Naive thymus-derived CD8-positive, alpha-beta T cell (primary cell): ENCODE measurements at regions not wholly inside any gene's neighbourhood (a gene's known extent, or its start where the extent isn't known, plus 50 kb on each side); places are given as distances from the start of the nearest gene placed in this dataset.
A peak's percentile ranks its signal among the peaks of the same experiment; 100 is the strongest.
"Not testable (repeated sequence)": the region's sequence is repeated elsewhere in the genome, so short reads cannot be mapped to it uniquely, and the experiment has no call there.

ENCODE experiments used
- ATAC-seq, 2 donors: fragments of 150-1000 bp; cut with Tn5 transposase in 1 of 2; sonication (Bioruptor Pico), chemical (Tn5 transposase) in 1 of 2; 1 replicate in 1 of 2; 2 replicates in 1 of 2; pipeline ENCODE4 v1.10.0; 2021; ENCODE audit warnings: mild to moderate bottlenecking in 2 of 2, moderate library complexity in 2 of 2
- POLR2A ChIA-PET: fragments of 350-600 bp; sonication (Branson Sonifier 250); formaldehyde crosslinking; loops from one replicate; lab custom pipeline; 2021; ENCODE audit warnings: antibody characterized with exemption; lab: Charles Lee
- DNase-seq, 10 donors: peaks; one replicate each; pipeline versions ENCODE4 v3.0.0 to v3.0.0-alpha.2; 2020 to 2022
- H3K27ac Mint-ChIP-seq, 10 donors: one replicate each; pipeline ENCODE4 v1.8.0; 2020 to 2022; ENCODE audit warnings: mild to moderate bottlenecking in 10 of 10, mixed read lengths in 10 of 10, moderate library complexity in 4 of 10, inconsistent platforms in 1 of 10
- H3K27me3 Mint-ChIP-seq, 5 donors: one replicate each; pipeline ENCODE4 v1.8.0; 2021 to 2022; ENCODE audit warnings: mixed read lengths in 5 of 5
- H3K36me3 Mint-ChIP-seq, 3 donors: one replicate each; pipeline ENCODE4 v1.8.0; 2020 to 2022; ENCODE audit warnings: mixed read lengths in 3 of 3, mild to moderate bottlenecking in 2 of 3, inconsistent platforms in 1 of 3
- H3K4me1 Mint-ChIP-seq, 4 donors: one replicate each; pipeline ENCODE4 v1.8.0; 2021 to 2022; ENCODE audit warnings: mixed read lengths in 4 of 4
- H3K4me3 Mint-ChIP-seq, 10 donors: one replicate each; pipeline ENCODE4 v1.8.0; 2020 to 2022; ENCODE audit warnings: mild to moderate bottlenecking in 10 of 10, mixed read lengths in 10 of 10, moderate library complexity in 6 of 10, inconsistent platforms in 1 of 10
- H3K9me3 Mint-ChIP-seq, 9 donors: one replicate each; pipeline ENCODE4 v1.8.0; 2020 to 2022; ENCODE audit warnings: mixed read lengths in 9 of 9, mild to moderate bottlenecking in 3 of 9, inconsistent platforms in 1 of 9, moderate library complexity in 1 of 9

- H3K4me3 Mint-ChIP-seq, H3K27ac Mint-ChIP-seq, H3K4me1 Mint-ChIP-seq, H3K36me3 Mint-ChIP-seq, H3K27me3 Mint-ChIP-seq, POLR2A ChIA-PET, ATAC-seq, H3K9me3 Mint-ChIP-seq, DNase-seq: not testable (repeated sequence)
These were observed 161.9 kb upstream of the RPS6KA2 start for GRCh38 chr6:166788846-166789529.

- POLR2A ChIA-PET = no interaction called here
- H3K36me3 Mint-ChIP-seq = peaks cover 0 to 2% (median 0%) of the 10 kb centered on the region in 3 donors
- peaks cover 0 to 3% (median 0%) of the 10 kb centered on the region in 9 donors for H3K9me3 Mint-ChIP-seq
- H3K27me3 Mint-ChIP-seq = peaks cover 0 to 6% (median 0%) of the 10 kb centered on the region in 5 donors
- ATAC-seq (peak; percentile 51 to 61), DNase-seq (peak in 6 of 10 donors; percentile 17 to 69 (median 40))
- H3K4me3 Mint-ChIP-seq = no peak overlapping the region
- H3K4me1 Mint-ChIP-seq = no peaks in the 10 kb centered on the region
- H3K27ac Mint-ChIP-seq = no peak overlapping the region
These were observed 159.7 kb upstream of the RPS6KA2 start for GRCh38 chr6:166786704-166787293.

- DNase-seq = no peak
- H3K9me3 Mint-ChIP-seq = peaks cover 0 to 3% (median 0%) of the 10 kb centered on the region in 9 donors
- no peak for ATAC-seq
- H3K4me3 Mint-ChIP-seq = no peak overlapping the region
- POLR2A ChIA-PET = no interaction called here
- H3K36me3 Mint-ChIP-seq = peaks cover 0 to 2% (median 0%) of the 10 kb centered on the region in 3 donors
- H3K27ac Mint-ChIP-seq = no peak overlapping the region
- no peaks in the 10 kb centered on the region for H3K4me1 Mint-ChIP-seq
- peaks cover 0 to 3% (median 0%) of the 10 kb centered on the region in 5 donors for H3K27me3 Mint-ChIP-seq
These were observed 158.1 kb upstream of the RPS6KA2 start for GRCh38 chr6:166785131-166785530.

GRCh38 chr6:166784691-166785090 is 157.6 kb upstream of the RPS6KA2 start:
- DNase-seq (no peak), ATAC-seq (no peak)
- H3K4me1 Mint-ChIP-seq = no peaks in the 10 kb centered on the region

GRCh38 chr6:166782520-166782919 is 155.5 kb upstream of the RPS6KA2 start:
- ATAC-seq (no peak), DNase-seq (no peak)
- POLR2A ChIA-PET = no interaction called here
- no peaks in the 10 kb centered on the region for H3K36me3 Mint-ChIP-seq
- no peak overlapping the region for H3K27ac Mint-ChIP-seq
- H3K27me3 Mint-ChIP-seq = peaks cover 0 to under 1% (median 0%) of the 10 kb centered on the region in 5 donors
- H3K4me1 Mint-ChIP-seq = no peaks in the 10 kb centered on the region
- H3K9me3 Mint-ChIP-seq = no peaks in the 10 kb centered on the region
- no peak overlapping the region for H3K4me3 Mint-ChIP-seq

More at GRCh38 chr6:166784691-166785090, 157.6 kb upstream of the RPS6KA2 start:
- Mint-ChIP-seq H3K36me3 (peaks cover 0 to 2% (median 0%) of the 10 kb centered on the region in 3 donors), H3K9me3 (peaks cover 0 to 3% (median 0%) of the 10 kb centered on the region in 9 donors), H3K27ac (no peak overlapping the region), H3K27me3 (peaks cover 0 to 3% (median 0%) of the 10 kb centered on the region in 5 donors), H3K4me3 (no peak overlapping the region)
- POLR2A ChIA-PET = no interaction called here

GRCh38 chr6:166781331-166781730 is 154.3 kb upstream of the RPS6KA2 start:
- H3K4me3 Mint-ChIP-seq = no peak overlapping the region
- H3K4me1 Mint-ChIP-seq = no peaks in the 10 kb centered on the region
- H3K36me3 Mint-ChIP-seq = no peaks in the 10 kb centered on the region
- POLR2A ChIA-PET = no interaction called here
- DNase-seq = no peak
- no peaks in the 10 kb centered on the region for H3K9me3 Mint-ChIP-seq
- no peak overlapping the region for H3K27ac Mint-ChIP-seq
- no peak for ATAC-seq
- peaks cover 0 to 4% (median 0%) of the 10 kb centered on the region in 5 donors for H3K27me3 Mint-ChIP-seq

- DNase-seq = no peak
- Mint-ChIP-seq H3K27me3 (peaks cover 0 to 14% (median 4%) of the 10 kb centered on the region in 5 donors), H3K4me1 (peaks cover 0 to 5% (median 2%) of the 10 kb centered on the region in 4 donors), H3K9me3 (no peaks in the 10 kb centered on the region), H3K4me3 (no peak overlapping the region), H3K36me3 (no peaks in the 10 kb centered on the region), H3K27ac (no peak overlapping the region)
- no peak for ATAC-seq
- POLR2A ChIA-PET = no interaction called here
These were observed 153.1 kb upstream of the RPS6KA2 start for GRCh38 chr6:166779963-166780683.

GRCh38 chr6:166779381-166779780 is 152.3 kb upstream of the RPS6KA2 start:
- H3K4me1 Mint-ChIP-seq = peaks cover 0 to 5% (median 2%) of the 10 kb centered on the region in 4 donors
- ATAC-seq (no peak), DNase-seq (no peak)
- peaks cover 0 to 17% (median 4%) of the 10 kb centered on the region in 5 donors for H3K27me3 Mint-ChIP-seq
- POLR2A ChIA-PET = no interaction called here
- H3K27ac Mint-ChIP-seq = peak overlapping the region in 1 of 10 donors; percentile 40
- H3K4me3 Mint-ChIP-seq = no peak overlapping the region
- no peaks in the 10 kb centered on the region for H3K36me3 Mint-ChIP-seq
- H3K9me3 Mint-ChIP-seq = no peaks in the 10 kb centered on the region

GRCh38 chr6:166778776-166779175 is 151.7 kb upstream of the RPS6KA2 start:
- Mint-ChIP-seq H3K4me1 (peaks cover 0 to 5% (median 2%) of the 10 kb centered on the region in 4 donors), H3K4me3 (no peak overlapping the region), H3K27ac (no peak overlapping the region), H3K9me3 (no peaks in the 10 kb centered on the region), H3K27me3 (peaks cover 0 to 18% (median 4%) of the 10 kb centered on the region in 5 donors), H3K36me3 (no peaks in the 10 kb centered on the region)
- POLR2A ChIA-PET = no interaction called here
- DNase-seq = no peak
- ATAC-seq = no peak

- DNase-seq (no peak), ATAC-seq (no peak)
- Mint-ChIP-seq H3K4me3 (no peak overlapping the region), H3K27ac (no peak overlapping the region), H3K36me3 (no peaks in the 10 kb centered on the region), H3K27me3 (peaks cover 1 to 24% (median 10%) of the 10 kb centered on the region in 5 donors), H3K9me3 (no peaks in the 10 kb centered on the region), H3K4me1 (peaks cover 0 to 5% (median 2%) of the 10 kb centered on the region in 4 donors)
- POLR2A ChIA-PET = no interaction called here
These were observed 151.0 kb upstream of the RPS6KA2 start for GRCh38 chr6:166778046-166778445.

- no peak for ATAC-seq
- POLR2A ChIA-PET = no interaction called here
- H3K27ac Mint-ChIP-seq = peak overlapping the region in 2 of 10 donors; percentile 11 to 43
- H3K36me3 Mint-ChIP-seq = no peaks in the 10 kb centered on the region
- DNase-seq = no peak
- H3K27me3 Mint-ChIP-seq = peaks cover 1 to 30% (median 11%) of the 10 kb centered on the region in 5 donors
- no peak overlapping the region for H3K4me3 Mint-ChIP-seq
- peaks cover 0 to 5% (median 2%) of the 10 kb centered on the region in 4 donors for H3K4me1 Mint-ChIP-seq
- no peaks in the 10 kb centered on the region for H3K9me3 Mint-ChIP-seq
These were observed 150.1 kb upstream of the RPS6KA2 start for GRCh38 chr6:166777096-166777630.

- H3K4me1 Mint-ChIP-seq = peaks cover 0 to 5% (median 2%) of the 10 kb centered on the region in 4 donors
- H3K9me3 Mint-ChIP-seq = no peaks in the 10 kb centered on the region
These were observed 149.5 kb upstream of the RPS6KA2 start for GRCh38 chr6:166776571-166776970.

More at GRCh38 chr6:166776571-166776970, 149.5 kb upstream of the RPS6KA2 start:
- Mint-ChIP-seq H3K27me3 (peaks cover 1 to 30% (median 14%) of the 10 kb centered on the region in 5 donors), H3K4me3 (no peak overlapping the region), H3K27ac (no peak overlapping the region), H3K36me3 (no peaks in the 10 kb centered on the region)
- ATAC-seq = no peak
- POLR2A ChIA-PET = interaction anchor here (0.5 kb wide), 1 partner anchor 341 kb away, joined by 3 read pairs; no protein-coding TSS in a partner anchor
- DNase-seq = no peak
